SH-SY5Y (cell line): ENCODE measurements at regions not wholly inside any gene's neighbourhood (a gene's known extent, or its start where the extent isn't known, plus 50 kb on each side); places are given as distances from the start of the nearest gene placed in this dataset.

ENCODE experiments used
- GATA2 ChIP-seq: IDR thresholded peaks from 2 replicates; pipeline ENCODE4 v1.6.1; 2011; ENCODE audit warnings: mild to moderate bottlenecking, low read depth, low read length
- GATA3 ChIP-seq: IDR thresholded peaks from 2 replicates; pipeline ENCODE4 v1.6.1; 2011; ENCODE audit warnings: low read depth, mild to moderate bottlenecking, low read length, moderate library complexity

DNA sequence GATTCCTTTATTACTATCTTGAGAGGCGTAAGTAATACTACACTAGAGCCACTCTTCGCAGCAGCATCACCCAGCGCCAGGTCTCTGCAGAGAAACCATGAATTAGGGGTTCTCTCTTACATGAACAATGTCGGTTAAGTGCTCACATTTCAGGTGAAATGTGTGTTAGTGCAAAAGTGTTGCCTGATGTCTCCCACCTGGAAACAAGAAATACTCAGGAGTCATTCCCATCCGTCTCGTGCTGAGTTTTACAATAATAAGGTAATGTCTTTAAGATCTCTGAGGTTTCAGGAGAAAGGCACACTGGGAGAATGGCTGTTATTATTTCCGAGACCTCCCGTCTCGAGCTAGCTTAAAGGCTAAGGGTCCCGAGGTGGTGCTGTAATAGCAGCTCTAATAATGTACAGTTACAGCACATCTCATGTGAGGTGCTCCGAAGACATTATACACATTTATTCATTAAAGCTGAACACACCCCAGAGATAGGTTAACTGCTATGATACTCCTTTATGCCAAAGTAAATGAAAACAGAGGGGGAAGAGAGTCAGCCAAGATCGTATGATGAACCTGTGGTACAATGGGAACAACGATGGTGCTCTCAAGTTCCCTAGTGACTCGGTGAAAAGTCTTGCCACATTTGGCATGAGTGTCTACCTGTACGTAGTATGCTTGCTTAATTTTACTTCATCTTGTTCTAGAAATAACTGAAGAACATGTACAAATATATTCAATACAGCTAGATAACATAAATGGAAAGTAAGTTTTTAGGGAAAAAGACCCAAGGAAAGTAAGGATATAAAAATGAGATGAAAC, 458.3 kb upstream of the CITED2 start:
- TF ChIP-seq GATA3: no peak
- no peak for TF ChIP-seq GATA2

DNA sequence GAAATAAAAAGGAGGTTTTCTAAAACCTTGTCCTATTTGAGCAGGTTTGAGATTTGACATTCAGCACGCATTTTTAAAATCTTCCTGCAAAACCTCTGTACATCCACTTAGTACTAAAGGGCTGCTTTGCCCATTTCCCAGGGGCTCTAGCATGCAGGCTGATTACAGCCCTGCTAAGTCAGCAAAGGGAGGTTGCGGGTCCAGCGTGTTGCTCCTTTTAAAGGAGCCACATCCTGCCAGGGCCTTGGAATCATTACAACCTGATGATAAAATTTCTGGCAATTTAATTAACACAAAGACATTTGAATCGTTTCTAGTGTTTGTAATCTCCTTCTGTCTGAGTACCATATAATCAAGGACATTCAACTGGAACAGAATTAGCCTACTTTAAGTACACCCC, 455.1 kb upstream of the CITED2 start:
- TF ChIP-seq GATA3 (no peak), GATA2 (no peak)

GRCh38 chr6:139828751-139829519, 454.5 kb upstream of the CITED2 start:
- TF ChIP-seq GATA2 (no peak), GATA3 (no peak)

DNA sequence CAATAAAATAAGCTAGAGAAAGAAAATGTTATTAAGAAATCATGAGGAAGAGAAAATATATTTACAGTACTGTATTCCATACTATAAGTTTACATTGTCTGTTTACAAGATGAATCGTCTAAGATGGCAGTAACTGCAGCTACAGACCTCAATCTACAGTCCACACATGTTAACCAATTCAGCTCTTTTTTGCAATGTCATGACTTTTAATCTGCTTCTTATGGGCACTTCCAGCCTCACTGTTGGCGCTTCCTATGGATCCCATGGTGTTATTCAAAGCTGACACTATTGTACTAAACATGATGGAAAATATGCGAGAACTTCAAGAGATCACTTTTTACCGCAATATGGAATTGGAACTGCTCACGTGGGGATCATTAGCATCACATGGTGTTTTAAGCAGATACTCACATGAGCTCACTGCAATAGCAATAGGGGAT, 451.5 kb upstream of the CITED2 start:
- TF ChIP-seq GATA3 (no peak), GATA2 (no peak)

DNA sequence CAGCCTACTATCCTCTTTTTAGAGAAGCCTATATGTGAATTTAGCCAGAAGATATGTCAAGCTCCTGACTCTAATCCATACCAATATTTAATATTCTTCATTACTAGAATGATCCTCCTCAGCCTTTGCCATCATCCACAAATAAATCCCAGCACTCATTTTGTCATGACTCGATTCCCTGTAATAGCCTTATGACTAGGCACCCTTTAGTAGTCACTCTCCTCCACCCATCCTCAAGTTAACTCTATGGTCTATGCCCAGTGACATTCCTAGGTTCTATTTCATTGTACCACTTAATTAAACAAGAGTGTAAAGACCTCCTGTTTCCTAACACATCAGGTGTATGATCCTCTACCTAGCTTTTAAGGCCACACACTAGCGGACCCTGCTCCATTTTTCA, 450.4 kb upstream of the CITED2 start:
- no peak for TF ChIP-seq GATA2
- TF ChIP-seq GATA3: no peak

DNA sequence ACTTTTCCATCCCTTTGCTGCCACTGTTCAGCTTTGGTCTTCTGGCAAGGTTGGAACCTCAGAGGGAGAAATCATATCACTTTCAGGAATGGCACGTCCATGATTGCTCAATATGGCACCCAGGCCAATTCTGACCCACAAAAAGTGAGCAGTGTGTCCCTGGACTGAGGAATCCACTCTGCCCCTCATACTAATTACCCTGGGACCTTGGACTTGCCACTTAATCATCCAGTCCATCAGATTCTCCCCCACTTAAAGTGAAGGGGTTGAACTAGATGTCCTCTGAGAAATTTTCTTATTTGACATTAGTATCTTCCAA, 449.3 kb upstream of the CITED2 start:
- TF ChIP-seq GATA3 (no peak), GATA2 (no peak)

- no peak for TF ChIP-seq GATA3
- TF ChIP-seq GATA2: no peak
Observed at GRCh38 chr6:139823099-139823807, 448.8 kb upstream of the CITED2 start.

DNA sequence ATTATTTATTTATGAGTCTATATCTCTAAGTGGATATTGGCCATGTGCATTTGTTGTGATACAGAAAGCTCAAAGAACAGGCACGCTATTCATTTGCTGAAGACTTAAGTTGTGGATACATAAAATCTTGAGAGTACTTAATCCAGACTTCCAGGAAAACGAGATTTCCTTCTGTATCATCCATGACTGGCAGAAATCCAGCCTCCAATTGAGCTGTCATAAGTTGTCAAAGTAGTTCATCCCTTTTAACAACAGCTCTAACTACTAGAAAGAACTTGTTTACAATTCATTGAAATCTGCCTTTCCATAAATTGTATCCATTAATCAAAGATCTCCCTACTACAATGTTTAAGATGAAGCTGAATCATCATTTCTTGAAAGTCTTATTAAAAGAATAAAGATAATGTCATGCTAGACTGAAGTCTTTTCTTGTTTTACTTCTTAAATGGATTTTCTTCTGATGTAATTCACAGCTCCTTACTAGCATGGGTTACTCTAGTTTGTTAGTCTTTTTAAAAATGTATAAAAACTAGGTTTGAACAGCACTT, 447.3 kb upstream of the CITED2 start:
- no peak for TF ChIP-seq GATA3
- no peak for TF ChIP-seq GATA2

GRCh38 chr6:139820210-139820609, 445.8 kb upstream of the CITED2 start:
- no peak for TF ChIP-seq GATA2
- TF ChIP-seq GATA3: no peak

- TF ChIP-seq GATA2 (no peak), GATA3 (no peak)
Observed at GRCh38 chr6:139819776-139820175, 445.3 kb upstream of the CITED2 start.

- no peak for TF ChIP-seq GATA3
- TF ChIP-seq GATA2: no peak
Observed at GRCh38 chr6:139812939-139813338, 438.5 kb upstream of the CITED2 start.

DNA sequence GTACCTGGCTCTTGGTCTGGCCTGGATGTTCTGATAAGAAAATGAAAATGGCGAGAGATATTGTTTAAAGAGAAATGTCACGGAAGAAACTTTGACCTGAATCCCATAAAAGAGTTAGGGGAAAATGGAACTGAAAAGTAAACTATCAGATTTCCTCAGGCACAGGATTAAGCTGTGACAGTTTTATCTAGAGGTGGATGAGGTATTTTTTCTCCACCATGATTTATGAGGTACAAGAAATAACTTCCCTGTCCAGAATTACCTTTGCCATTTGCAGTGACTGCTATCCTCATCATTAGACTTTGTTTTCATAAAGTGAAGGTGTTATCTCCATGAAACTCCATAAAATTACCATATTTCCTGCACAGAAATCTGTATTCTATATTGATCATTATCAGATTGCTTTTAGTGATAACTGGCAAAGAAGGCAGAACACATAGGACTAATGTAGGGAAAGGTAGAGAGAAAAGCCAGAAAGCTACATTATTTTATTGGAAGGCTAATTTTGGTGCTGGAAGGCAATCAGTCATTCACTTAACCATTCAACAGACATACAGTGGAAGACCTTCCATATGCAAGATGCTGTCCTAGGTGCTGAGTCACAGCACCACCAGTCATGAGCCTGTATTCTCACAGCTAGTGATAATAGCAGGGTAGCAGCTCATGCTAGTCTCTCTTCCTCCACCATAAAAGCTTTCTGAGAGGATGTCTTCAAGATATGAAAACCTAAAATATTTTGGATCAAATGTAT, 427.3 kb upstream of the CITED2 start:
- TF ChIP-seq GATA2: no peak
- TF ChIP-seq GATA3: no peak

DNA sequence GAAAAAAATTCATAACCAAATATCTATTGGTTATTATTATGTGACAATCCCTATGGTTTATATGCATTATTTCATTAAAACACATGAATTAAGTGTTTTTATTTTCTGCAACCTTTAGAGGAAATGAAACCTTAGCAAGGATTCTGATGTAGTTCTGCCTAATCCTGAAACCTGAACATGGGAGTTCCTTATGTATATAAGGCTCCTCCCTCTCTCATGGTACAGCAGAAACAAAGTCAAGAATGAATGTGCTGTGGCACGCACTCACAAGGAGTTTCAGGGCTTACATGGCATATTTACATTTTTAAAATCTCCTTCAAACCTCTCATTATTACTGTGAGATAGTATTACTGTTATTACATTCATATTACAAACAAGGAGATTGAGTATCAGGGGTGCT, 426.4 kb upstream of the CITED2 start:
- TF ChIP-seq GATA2 (no peak), GATA3 (no peak)

DNA sequence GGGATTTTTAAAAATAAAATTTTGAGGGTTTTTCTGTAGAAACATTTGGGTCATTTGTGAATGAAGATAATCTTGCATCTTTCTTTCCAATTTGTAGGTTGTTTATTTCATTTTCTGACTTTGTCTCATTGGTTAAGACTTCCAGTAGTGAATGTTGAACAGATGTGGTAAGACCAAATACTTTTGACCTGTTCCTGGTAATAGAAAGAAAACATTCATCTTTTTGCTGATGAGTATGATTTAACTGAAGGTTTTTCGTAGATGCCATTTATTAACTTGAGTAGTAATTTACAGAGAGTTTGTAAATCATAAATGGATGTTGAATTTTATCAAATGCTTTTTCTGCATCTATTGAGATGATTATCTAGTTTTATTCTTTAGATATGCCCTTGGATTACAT, 416.1 kb upstream of the CITED2 start:
- TF ChIP-seq GATA2: no peak
- no peak for TF ChIP-seq GATA3
